LHCN-M2 (cell line): ENCODE measurements at regions not wholly inside any gene's neighbourhood (a gene's known extent, or its start where the extent isn't known, plus 50 kb on each side); places are given as distances from the start of the nearest gene placed in this dataset.

Experiments used
- DNase-seq: peaks from one replicate; pipeline ENCODE4 v3.0.0-alpha.2; 2012; ENCODE audit warnings: low read depth

- DNase-seq = no peak
Measured at GRCh38 chr3:163952499-163952898, 1125.8 kb downstream of the SI start.

DNA sequence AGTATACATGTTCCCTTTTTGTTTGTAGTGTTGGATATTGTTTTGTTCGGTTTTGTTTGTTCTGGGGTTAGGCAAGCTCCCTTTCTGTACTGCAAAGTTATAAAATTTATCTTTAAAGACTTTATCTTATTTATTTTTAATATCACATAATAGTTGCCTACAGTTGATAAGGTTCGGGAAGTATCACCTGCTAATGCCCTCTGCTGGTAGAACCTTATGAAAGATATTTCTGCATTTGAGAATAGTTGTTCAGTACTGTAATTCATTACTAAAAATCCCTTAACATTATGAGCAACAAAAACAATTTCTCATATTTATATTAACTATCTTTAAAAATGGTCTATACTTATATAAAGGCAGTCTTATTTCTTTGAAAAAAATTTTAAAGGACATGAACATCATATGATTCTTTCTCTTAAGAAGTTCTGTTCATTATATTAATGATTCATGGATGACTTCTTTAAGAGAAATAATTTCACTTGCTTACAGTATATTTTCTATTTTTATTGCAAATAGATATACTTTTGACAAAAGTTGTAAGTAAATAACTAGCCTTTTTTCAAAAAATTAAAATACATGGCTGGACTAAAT lies 1126.8 kb downstream of the SI start:
- no peak for DNase-seq

GRCh38 chr3:163946785-163947184 lies 1131.5 kb downstream of the SI start:
- DNase-seq = no peak

DNA sequence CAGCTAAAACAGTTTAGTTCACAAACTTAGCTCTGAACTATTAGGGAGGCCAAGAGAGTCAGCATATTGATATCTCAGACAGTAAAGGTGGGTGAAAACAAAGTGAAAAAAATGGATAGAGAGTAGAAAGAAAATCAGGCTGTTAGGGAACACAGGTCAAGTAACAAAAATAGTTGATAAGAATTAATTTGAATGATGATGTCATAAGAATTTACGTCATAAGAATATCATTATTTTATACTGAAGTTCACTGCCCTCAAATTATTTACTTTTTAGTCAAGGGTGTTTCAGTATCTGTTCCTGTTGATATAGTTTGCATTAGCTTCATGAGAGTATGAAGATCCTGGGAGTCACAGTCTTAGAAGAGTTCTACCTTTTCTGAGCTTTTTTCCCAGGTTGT lies 1134.6 kb downstream of the SI start:
- no peak for DNase-seq

- DNase-seq = peak; percentile 0
Measured at GRCh38 chr3:163939926-163940325, 1138.4 kb downstream of the SI start.

GRCh38 chr3:163936543-163936942 lies 1141.8 kb downstream of the SI start:
- no peak for DNase-seq

GRCh38 chr3:163935411-163935810 lies 1142.9 kb downstream of the SI start:
- no peak for DNase-seq

- DNase-seq = no peak
Measured at GRCh38 chr3:163929069-163929652, 1149.1 kb downstream of the SI start.

DNA sequence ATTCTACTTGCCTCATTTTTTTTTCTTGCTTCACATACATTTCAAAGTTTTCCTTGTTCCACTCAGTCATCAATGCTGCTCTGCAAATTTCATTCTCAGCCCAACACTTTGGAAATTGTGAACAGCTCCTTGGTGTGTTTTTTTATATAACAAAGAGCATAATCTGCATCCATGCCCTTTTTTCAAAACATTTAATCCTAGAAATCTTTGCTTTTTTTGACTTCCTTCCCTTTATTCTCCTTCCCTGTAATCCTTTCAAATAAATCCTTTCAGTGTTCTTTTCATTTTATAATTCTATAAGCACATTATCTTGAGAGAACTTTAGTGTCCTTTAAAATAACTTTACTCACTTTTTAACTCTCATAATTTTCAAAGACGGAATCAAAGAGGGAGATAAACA lies 1150.8 kb downstream of the SI start:
- no peak for DNase-seq

DNA sequence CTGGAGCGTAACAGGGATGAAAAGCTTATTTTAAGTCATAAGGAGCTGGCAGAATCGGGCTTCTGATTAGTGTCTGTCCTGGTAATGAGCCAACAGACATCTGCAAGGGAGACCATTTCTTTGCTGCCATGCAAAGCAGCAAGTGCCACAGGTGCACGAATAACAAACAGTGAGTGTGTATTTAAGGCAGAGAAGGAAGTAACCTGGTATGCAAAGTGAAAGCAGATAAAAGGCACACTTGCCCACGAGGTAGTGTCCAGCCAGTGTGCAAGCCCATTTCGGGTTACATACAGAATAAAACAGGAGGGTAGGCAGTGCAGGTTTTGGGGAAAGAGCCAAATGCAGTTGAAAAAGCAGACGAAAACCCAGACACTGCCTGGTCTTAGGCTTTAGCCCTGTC lies 1153.7 kb downstream of the SI start:
- DNase-seq = no peak

GRCh38 chr3:163919154-163919553 lies 1159.1 kb downstream of the SI start:
- DNase-seq = no peak

GRCh38 chr3:163916596-163917560 lies 1161.4 kb downstream of the SI start:
- no peak for DNase-seq

GRCh38 chr3:163915280-163915679 lies 1163.0 kb downstream of the SI start:
- DNase-seq = no peak

DNA sequence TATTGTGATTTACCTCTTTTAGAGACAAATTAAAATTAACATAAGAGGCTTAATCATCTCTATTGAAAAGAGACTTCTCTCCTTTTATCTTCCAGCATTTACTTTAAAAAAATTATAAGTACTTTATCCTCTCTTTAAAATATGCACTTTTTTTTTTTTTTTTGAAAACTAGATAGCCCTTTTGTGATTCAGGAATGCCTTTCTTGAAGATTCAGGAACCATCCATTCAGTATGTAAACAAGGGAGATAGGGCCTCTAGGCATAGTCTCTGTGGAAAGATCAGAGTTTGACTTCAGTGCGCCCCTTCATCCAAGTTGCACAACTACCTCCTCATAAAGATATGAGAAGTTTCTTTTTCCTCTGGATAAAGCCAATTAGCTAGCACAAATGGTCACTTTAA lies 1163.7 kb downstream of the SI start:
- no peak for DNase-seq

GRCh38 chr3:163891771-163892170 lies 1186.5 kb downstream of the SI start:
- DNase-seq = no peak

- DNase-seq = no peak
Measured at GRCh38 chr3:163890661-163891060, 1187.6 kb downstream of the SI start.

DNA sequence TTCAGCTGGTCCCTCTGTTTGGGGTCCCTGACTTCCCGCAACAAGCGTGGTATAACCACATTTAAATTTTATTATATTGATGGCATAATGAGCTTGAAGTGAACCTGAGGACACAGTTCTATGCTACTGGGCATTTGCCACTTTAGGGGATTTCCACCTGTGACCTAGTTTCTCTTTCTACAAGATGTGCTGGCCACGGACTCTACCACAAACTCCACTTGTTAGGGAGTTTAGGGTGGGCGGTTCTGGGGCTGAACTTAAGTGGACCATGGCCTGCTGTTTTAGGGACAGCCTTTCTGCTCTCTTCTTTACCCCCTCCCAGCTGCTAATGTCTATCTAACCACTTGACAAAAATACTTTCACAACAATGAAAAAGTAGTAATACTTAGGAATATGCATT lies 1199.1 kb downstream of the SI start:
- DNase-seq = no peak

GRCh38 chr3:163878396-163878795 lies 1199.9 kb downstream of the SI start:
- no peak for DNase-seq

DNA sequence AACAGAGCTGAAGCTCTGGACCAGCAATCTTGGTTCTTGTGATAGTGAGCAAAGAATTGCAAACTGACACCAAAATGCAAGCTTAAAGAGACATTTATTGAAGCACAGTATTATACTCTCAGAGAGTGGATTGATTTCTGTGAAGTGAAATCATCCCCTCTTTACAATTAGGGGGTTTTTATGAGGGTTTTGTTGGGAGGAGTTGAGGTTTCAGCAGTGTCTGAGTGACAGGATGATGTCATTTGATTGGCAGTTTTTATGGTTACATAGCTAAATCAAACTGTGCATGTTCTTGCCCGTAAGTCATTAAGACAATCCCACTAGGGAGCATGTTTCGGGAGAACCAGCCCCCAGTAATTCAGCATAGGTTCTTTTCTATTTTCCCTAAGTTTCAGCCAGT lies 1200.5 kb downstream of the SI start:
- DNase-seq = no peak

DNA sequence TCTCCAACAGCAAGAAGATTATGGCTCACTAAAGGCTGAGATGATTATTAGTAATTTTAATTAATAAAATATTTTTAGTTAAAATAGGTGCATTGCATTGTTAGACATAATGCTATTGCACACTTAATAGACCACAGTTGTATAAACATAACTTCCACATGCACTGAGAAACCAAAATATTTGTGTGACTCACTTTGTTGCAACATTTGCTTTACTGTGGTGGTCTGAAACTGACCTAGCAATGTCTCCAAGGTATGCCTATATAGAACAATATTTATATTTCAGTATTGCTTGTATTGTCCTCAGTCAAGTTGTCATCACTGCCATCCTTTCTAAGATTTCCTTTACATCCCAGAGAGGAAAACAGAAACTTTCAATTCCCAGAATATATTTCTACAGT lies 1215.2 kb downstream of the SI start:
- no peak for DNase-seq

- no peak for DNase-seq
Measured at GRCh38 chr3:163852233-163852632, 1226.1 kb downstream of the SI start.

DNA sequence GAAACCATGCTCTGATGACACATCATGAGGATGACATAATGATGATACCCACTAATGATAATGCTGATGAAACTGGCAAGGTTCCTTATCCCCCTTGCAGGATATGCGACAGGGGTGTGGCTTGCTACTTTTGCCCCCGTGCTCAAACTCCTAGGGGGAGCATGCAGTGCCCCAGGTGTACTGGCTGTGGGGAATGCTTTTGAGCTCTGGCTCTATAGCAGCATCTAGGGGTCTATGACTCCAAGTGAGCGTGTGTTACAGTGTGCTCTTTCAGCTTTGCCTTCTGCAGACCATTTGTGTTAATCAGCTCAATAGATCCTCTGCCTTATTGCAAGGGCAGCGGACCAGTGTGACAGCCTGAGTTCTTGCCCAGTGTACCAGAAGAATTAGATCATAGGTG lies 1239.5 kb downstream of the SI start:
- DNase-seq = no peak

GRCh38 chr3:163832547-163832946 lies 1245.7 kb downstream of the SI start:
- no peak for DNase-seq
